Erythroblast (primary cell): ENCODE measurements at regions not wholly inside any gene's neighbourhood (a gene's known extent, or its start where the extent isn't known, plus 50 kb on each side); places are given as distances from the start of the nearest gene placed in this dataset.

Experiments
- DNase-seq, 2 experiments: peaks; one replicate each; lab custom pipeline; 2025; lab: John Stamatoyannopoulos, UW
- GATA1 ChIP-seq: IDR thresholded peaks from 2 replicates; pipeline ENCODE4 v1.6.1; 2011; ENCODE audit warnings: low read depth, mild to moderate bottlenecking, control low read depth, low read length, moderate library complexity
- POLR2A ChIP-seq: IDR thresholded peaks from 2 replicates; pipeline ENCODE4 v1.6.1; 2011; ENCODE audit warnings: mild to moderate bottlenecking, low read length

DNA sequence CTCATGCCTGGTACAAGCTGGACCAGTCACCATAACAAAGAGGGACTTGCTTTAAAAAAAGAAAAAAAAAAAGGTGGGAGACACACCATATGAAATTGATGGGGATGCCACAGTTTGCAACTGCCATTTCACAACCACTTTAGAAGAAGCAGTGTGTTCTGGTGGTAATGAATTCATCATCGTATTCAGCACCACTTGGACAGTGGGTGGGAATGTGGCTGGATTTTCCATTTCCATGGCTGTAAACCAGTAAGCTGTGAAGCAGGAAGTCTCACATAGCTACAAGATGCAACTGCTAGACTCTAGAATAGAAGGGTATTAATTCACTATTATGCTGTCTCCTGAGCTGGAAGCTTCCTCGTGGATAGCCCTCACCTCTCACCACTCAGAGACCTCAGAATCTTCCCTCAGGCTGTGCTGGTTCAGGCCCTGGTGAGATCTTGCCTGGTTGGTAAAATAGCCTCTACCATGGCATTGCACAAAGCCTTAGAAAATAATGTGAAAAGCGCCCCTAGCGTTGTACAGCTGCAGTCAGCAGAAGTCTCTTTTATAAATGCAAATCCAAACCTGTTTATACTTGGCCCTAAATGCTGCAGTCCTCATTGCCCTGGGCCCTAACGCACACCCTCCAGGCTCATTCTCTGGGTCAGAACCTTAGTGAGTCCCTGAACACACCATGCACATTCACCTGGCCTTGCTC, 150.7 kb downstream of the KCTD15 start:
- DNase-seq: no peak
- TF ChIP-seq POLR2A (no peak), GATA1 (no peak)

DNA sequence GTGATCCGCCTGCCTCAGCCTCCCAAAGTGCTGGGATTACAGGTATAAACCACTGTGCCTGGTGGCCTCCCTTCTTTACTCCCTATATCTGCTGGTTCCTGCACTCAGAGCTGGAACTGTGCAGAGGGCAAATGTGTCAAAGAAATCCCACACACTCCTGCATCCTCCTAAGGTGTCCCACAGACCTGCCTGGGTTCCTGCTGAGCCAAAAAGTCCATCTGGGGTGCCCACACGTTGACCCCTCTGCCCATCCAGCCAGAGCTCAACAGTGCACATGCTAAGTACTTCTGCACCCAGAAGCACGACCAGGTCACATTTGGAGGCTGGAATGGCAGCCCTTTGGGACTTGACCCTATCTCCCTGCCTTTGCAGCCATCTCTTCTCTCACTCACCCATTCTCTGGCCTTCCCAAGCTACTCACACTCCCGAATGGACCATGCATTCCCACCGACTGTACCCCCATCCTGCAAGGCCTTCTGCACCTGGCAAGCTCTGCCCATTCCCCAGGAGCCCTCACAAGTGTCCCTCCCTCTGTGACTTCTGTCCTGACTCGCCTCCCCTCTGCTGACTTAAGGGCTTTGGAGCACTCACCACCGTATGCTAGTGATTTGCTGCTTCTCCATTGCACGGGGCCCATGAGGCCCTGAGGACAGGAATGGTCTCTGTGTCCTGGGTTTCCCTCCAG, 152.1 kb downstream of the KCTD15 start:
- TF ChIP-seq POLR2A (no peak), GATA1 (no peak)

DNA sequence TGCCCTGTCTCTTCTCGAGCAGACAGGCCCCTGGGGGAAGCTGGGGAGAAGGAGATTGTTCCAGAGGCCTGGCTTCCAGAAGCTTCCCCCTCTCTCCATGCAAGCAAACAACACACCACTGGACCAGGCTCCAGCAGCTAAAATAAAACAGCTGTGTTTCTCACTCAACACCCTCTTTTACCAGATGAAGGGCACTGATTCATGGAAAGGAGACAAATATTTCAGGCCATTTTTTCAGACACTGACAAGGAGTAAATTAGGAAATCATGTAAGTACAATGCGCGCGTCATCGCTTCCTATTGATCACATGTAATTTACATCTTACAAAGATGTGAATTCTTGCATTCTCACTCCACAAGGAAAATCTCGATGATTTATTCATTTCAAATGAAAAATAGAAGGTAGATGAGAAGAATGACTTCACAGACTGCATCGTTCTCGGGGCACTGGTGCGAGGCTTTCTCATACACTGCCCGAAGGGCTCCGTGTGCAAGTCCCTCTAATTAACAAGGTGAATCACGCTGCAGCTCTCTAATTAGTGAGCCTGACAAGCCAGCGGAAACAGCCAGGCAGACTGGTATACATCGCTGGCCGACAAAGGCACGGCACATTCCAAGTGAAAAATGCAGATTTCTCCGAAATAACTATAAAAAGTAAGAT, 153.6 kb downstream of the KCTD15 start:
- no peak for DNase-seq
- TF ChIP-seq GATA1 (no peak), POLR2A (no peak)

More for the DNA sequence above, 152.1 kb downstream of the KCTD15 start:
- no peak for DNase-seq

DNA sequence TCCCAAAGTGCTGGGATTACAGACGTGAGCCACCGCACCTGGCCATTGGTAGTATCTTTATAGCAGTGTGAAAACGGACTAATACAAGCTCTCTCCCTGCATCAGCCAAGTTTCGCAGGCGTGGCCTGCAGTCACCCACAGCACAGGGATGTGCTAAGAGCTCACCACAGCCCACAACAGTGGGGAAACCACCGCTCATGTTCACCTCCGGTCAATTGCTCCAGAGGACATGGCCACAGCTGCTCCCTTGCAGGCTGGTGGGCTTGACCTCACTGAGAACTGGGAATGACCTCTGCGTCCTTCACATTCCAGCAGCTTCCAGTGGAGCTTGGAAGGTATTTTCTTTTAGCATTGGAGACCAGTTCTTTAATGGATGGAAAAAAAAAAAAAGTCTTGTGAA, 156.4 kb downstream of the KCTD15 start:
- DNase-seq: no peak
- TF ChIP-seq POLR2A (no peak), GATA1 (no peak)

DNA sequence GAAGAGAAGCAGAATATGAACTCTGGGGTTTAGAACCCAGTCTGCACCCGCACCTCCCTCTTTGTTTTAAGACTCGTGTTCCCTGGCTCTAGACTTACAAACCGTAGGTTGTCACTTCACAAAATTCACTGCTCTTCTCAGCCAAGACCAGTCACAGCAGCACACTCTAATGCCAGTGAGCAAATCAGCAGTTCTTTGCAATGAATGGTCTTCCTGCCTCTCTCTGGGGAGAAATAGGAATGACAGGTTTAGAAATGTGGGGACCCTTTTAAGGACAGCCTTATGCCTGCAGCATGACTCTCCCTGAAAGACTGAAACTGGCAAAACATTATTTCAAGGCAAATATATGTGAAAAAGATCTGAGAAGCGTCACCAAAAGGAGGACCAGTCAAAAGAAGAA, 156.9 kb downstream of the KCTD15 start:
- TF ChIP-seq GATA1 (no peak), POLR2A (no peak)
- no peak for DNase-seq

DNA sequence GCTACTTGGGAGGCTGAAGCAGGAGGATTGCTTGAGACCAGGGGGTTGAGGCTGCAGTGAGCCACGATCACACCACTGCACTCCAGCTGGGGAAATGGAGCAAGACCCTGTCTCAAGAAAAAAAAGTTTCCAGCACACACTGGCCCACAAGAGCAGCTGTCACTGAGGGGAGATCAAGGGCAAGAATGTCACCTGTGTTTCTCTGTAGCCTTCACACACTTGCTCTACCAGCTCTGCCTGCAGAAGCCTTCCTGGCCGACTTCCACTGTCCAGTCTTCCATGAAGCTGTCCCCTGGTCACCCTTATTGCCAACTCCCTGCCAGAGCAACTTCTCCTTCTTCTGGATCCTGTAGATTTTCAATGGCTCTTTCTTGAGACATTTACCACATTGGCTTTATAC, 158.0 kb downstream of the KCTD15 start:
- no peak for TF ChIP-seq POLR2A
- DNase-seq: no peak

DNA sequence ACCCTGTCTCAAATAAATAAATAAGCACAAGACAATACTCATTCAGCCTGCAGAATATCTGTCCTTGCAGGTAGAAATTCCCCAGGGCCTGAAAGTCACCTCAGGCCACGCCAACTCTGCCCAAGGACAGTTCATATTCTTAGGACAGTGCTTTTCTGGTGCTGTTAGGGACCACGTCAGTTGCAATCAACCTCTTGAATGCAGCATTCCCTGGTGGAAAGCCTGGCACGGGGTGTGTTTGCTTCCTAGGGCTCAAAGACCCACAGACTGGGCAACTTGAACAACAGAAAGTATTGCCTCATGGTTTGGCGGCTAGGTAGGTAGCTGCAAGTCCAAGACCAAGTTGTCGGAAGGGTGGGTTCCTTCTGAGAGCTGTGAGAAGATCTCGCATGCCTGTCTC, 160.3 kb downstream of the KCTD15 start:
- TF ChIP-seq GATA1 (no peak), POLR2A (no peak)

DNA sequence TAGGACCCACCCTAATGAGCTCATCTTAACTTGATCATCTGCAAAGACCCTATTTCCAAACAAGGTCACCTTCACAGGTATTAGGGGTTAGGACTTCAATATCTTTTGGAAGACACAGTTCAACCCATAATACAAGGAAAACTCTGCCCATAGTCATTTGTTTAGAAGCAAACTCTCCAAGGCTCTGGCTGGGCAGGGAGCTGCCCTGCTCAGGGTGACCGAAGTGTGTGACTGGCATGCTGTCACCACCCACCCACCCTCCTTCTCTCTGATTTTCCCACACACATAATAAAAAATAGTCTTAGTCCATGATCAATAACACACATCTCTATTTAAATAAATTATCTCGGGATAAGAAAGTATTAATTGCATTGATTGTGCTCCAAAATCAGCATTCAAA, 161.1 kb downstream of the KCTD15 start:
- no peak for DNase-seq
- TF ChIP-seq GATA1: no peak
- no peak for TF ChIP-seq POLR2A

More for the DNA sequence above, 160.3 kb downstream of the KCTD15 start:
- DNase-seq: no peak

DNA sequence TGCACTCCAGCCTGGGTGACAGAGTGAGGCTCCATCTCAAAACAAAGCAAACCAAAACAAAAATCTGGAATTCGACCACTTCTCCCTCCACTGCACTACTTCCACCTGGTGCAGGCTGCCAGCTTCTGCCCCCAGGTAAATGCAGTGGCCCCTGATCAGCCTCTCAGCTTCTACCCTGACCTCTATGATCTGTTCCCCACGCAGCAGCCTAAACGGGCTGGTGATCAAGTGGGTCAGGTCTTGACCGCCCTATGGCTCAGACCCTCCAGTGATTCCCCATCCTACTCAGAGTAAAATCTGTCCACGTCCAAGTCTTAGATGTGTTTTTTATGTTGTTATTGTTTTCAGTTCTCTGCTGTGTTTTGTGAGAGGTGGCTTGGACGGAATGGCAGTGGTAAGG, 163.9 kb downstream of the KCTD15 start:
- TF ChIP-seq POLR2A: no peak
- TF ChIP-seq GATA1: no peak

DNA sequence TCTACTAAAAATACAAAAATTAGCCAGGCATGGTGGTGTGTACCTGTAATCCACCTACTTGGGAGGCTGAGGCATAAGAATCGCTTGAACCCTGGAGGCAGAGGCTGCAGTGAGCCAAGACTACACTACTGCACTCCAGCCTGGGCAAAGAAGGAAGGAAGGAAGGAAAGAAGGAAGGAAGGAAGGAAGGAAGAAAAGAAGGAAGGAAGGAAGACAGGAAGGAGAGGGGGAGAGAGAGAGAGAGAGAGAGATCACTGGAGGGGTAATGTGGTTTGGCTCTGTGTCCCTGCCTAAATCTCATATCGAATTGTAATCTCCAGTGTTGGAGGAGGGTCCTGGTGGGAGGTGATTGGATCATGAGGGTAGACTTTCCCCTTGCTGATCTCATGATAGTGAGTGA, 165.5 kb downstream of the KCTD15 start:
- TF ChIP-seq POLR2A: no peak
- TF ChIP-seq GATA1: no peak
- no peak for DNase-seq

More for the DNA sequence above, 163.9 kb downstream of the KCTD15 start:
- DNase-seq: no peak

DNA sequence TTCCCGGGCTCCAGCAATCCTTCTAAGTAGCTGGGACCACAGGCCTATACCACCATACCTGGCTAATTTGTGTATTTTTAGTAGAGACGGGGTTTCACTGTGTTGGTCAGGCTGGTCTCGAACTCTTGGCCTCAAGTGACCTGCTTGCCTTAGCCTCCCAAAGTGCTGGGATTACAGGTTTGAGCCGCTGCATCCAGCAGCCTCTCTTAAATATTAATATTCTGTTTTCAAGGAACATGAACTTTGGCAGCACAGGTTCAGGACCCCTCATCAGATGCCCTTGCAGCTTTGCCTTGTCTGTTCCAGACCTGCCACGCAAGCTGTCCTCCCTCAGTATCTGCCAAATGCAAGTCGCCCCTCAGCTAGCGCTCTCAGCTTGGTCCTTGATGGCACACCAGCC, 166.8 kb downstream of the KCTD15 start:
- no peak for TF ChIP-seq POLR2A
- TF ChIP-seq GATA1: no peak
- DNase-seq: no peak

DNA sequence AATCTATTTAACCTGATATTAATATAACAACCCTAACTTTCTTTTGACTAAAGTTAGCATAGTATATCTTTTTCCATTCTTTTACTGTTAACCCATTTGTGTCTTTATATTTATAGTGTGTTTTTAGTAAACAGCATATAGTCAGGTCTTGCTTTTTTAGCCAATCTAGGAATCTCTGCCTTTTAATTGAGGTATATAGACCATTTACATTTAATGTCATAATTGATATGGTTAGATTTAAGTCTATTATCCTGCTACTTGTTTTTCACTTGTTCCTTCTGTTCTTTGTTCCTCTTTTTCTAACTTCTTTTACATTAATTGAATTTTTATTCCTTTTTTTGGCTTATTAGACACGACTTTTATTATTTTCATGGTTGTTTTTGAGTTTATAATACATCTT, 174.4 kb downstream of the KCTD15 start:
- DNase-seq: no peak
- no peak for TF ChIP-seq GATA1

DNA sequence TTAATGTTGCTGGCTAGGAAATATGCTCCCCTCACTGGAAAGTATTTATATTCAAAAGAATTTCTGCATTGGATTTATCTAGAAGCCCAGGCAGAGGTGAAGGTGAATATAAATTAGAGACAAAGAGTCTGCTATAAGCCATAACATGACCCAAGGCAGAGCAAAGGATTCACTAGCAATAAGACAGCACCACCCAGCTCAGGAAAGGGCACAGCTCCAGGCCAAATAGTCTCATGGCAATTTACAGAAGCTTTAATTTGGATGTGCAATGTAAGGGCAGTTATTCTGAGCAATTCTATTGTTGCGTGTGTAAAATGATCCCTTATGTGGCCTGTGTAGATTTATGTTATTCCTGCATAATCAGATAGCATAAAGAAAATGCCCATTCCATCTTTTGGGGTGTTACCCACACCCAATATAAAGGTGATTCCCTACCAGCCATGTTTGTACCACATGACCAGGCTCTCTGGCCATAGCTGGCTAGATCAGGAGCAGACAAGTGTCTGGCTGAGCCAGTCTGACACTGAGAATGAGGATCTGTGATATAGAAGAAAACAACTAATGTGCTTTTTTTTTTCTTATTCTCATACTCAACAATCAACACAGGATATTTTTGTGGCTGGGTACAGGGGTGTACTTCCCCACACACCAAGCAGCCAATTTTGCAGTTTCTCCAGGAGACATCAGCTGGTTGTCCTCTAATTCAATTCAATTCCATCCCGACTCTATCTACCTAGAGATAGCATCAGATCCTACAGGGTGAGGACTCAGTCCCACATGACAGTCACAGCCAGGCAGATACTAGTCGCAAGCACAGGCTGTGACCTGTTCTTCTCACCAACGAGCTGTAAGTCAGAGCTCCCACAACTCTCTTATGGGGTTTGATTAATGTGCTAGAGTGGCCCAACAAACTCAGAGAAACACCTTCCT, 181.4 kb downstream of the KCTD15 start:
- DNase-seq: no peak

DNA sequence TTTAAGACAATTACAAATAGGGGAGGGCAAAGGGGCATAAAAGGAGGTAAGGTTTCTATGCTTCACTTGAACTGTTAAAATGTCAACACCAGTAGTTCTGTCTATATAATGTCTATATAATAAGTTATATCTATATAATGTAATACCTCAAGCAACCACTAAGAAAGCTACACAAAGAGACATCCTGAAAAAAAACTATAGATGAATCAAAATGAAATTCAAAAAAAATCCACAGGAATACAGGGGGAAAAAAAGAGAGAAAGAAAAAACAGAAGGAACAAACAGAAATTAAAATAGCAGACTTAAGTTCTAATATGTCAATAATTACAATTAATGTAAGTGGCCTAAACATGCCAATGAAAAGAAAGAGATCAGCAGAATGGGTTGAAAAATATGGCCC, 186.0 kb downstream of the KCTD15 start:
- TF ChIP-seq GATA1 (no peak), POLR2A (no peak)
- no peak for DNase-seq

More for the DNA sequence above, 181.4 kb downstream of the KCTD15 start:
- no peak for TF ChIP-seq GATA1
- no peak for TF ChIP-seq POLR2A
